ENCODE measurements at regions not wholly inside any gene's neighbourhood (a gene's known extent, or its start where the extent isn't known, plus 50 kb on each side); places are given as distances from the start of the nearest gene placed in this dataset.

- no peaks in the 10 kb centered on the region for H3K27me3 Mint-ChIP-seq (ENCODE audit: insufficient read depth, unreplicated experiment)
- H3K9me3 Mint-ChIP-seq (ENCODE audit: unreplicated experiment), result peaks cover 38% of the 10 kb centered on the region
- intact Hi-C loops (cut with micrococcal nuclease), result no loop called here
- DNase-seq (ENCODE audit: unreplicated experiment), result no peak
- H3K27ac Mint-ChIP-seq (ENCODE audit: low read depth, unreplicated experiment), result no peak overlapping the region
- CTCF ChIA-PET, result no interaction called here
- POLR2A ChIA-PET, result no interaction called here
- BruUV-seq (replicated peaks), result no TSS peak
- no peaks in the 10 kb centered on the region for H3K36me3 Mint-ChIP-seq (ENCODE audit: insufficient read depth, unreplicated experiment)
- TF ChIP-seq, protein P1, sequence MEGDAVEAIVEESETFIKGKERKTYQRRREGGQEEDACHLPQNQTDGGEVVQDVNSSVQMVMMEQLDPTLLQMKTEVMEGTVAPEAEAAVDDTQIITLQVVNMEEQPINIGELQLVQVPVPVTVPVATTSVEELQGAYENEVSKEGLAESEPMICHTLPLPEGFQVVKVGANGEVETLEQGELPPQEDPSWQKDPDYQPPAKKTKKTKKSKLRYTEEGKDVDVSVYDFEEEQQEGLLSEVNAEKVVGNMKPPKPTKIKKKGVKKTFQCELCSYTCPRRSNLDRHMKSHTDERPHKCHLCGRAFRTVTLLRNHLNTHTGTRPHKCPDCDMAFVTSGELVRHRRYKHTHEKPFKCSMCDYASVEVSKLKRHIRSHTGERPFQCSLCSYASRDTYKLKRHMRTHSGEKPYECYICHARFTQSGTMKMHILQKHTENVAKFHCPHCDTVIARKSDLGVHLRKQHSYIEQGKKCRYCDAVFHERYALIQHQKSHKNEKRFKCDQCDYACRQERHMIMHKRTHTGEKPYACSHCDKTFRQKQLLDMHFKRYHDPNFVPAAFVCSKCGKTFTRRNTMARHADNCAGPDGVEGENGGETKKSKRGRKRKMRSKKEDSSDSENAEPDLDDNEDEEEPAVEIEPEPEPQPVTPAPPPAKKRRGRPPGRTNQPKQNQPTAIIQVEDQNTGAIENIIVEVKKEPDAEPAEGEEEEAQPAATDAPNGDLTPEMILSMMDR (IDR thresholded peaks at IDR 0.05; ENCODE audit: unreplicated experiment), result no peak
- H3K4me1 Mint-ChIP-seq (ENCODE audit: insufficient read depth, unreplicated experiment), result no peaks in the 10 kb centered on the region
- H3K4me3 Mint-ChIP-seq (ENCODE audit: unreplicated experiment), result no peak overlapping the region
Measured at GRCh38 chr17:33498069-33498468, 205.0 kb upstream of the ASIC2 start.

DNA sequence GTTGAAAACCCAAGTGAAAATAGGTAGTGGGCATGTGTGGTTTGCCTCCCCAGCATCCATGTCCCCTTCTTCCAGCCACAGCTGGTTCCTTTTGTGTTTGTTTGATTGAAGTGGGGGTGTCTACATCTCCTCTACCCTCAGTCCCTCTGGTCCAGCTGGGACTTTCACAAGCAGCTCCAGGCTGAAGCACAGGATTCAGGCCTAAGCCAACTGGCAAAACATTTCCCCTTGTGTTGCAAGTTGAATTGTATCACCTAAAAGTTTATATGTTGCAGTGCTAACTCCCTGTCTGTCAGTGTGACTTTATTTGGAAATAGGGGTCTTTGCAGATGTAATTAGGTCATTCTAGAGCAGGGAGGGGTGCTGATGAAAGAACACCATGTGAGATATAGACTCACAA, 205.9 kb upstream of the ASIC2 start:
- Mint-ChIP-seq H3K4me1 (ENCODE audit: insufficient read depth, unreplicated experiment) (no peaks in the 10 kb centered on the region), H3K27me3 (ENCODE audit: insufficient read depth, unreplicated experiment) (no peaks in the 10 kb centered on the region), H3K36me3 (ENCODE audit: insufficient read depth, unreplicated experiment) (no peaks in the 10 kb centered on the region), H3K9me3 (ENCODE audit: unreplicated experiment) (peaks cover 31% of the 10 kb centered on the region), H3K4me3 (ENCODE audit: unreplicated experiment) (no peak overlapping the region), H3K27ac (ENCODE audit: low read depth, unreplicated experiment) (no peak overlapping the region)
- DNase-seq (ENCODE audit: unreplicated experiment), result no peak
- TF ChIP-seq, protein P1 (IDR thresholded peaks at IDR 0.05; ENCODE audit: unreplicated experiment), result no peak
- intact Hi-C loops (cut with micrococcal nuclease), result no loop called here
- ChIA-PET POLR2A (no interaction called here), CTCF (no interaction called here)
- BruUV-seq (replicated peaks), result no TSS peak

DNA sequence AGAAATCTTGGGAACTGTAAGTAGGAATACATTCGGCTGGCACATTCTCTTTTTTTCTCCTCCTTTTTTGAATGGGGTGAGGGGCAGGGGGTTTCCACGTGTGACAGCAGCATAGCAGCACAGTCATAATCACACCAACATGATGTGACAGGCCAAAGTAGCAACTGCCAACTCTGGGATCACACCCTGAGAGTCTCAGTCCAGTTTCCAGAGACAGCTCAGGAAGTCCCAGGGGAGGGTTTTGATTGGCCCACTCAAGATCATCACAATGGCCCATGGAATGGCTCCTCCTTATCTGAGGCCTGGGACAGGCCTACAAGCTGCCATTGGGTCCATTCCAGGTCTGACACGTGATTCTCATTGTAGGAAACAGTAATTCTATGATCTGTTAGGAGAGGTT, 207.1 kb upstream of the ASIC2 start:
- H3K27me3 Mint-ChIP-seq (ENCODE audit: insufficient read depth, unreplicated experiment), result no peaks in the 10 kb centered on the region
- peaks cover 34% of the 10 kb centered on the region for H3K9me3 Mint-ChIP-seq (ENCODE audit: unreplicated experiment)
- CTCF ChIA-PET, result interaction anchor here (0.5 kb wide), 2 partner anchors 21 to 97 kb away, joined by 3 read pairs; no protein-coding TSS in a partner anchor
- H3K36me3 Mint-ChIP-seq (ENCODE audit: insufficient read depth, unreplicated experiment), result no peaks in the 10 kb centered on the region
- DNase-seq (ENCODE audit: unreplicated experiment), result no peak
- H3K4me1 Mint-ChIP-seq (ENCODE audit: insufficient read depth, unreplicated experiment), result no peaks in the 10 kb centered on the region
- no peak overlapping the region for H3K4me3 Mint-ChIP-seq (ENCODE audit: unreplicated experiment)
- TF ChIP-seq, protein P1 (IDR thresholded peaks at IDR 0.05; ENCODE audit: unreplicated experiment), result no peak
- intact Hi-C loops (cut with micrococcal nuclease), result no loop called here
- no peak overlapping the region for H3K27ac Mint-ChIP-seq (ENCODE audit: low read depth, unreplicated experiment)
- BruUV-seq (replicated peaks), result no TSS peak
- POLR2A ChIA-PET, result no interaction called here

DNA sequence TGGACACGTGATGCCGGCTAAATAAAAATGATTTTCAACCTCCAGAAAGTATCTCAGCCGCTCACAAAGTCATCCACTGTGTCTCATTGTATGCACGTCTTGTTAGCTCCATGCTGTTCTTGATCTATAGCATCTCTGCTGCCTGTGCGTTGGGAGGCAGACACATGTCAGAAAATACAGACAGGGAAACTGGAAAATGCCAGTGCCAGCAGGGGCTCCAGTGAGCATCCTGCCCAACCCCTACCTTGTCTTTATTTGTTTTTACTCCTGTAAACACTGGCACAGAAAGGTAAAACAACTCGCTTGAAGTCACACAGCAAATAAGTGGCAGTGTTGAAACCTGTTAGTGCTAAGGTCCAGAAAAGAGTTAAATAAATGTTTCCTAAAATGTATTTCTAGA, 208.1 kb upstream of the ASIC2 start:
- Mint-ChIP-seq H3K36me3 (ENCODE audit: insufficient read depth, unreplicated experiment) (no peaks in the 10 kb centered on the region), H3K27ac (ENCODE audit: low read depth, unreplicated experiment) (no peak overlapping the region), H3K4me3 (ENCODE audit: unreplicated experiment) (no peak overlapping the region), H3K9me3 (ENCODE audit: unreplicated experiment) (peaks cover 42% of the 10 kb centered on the region), H3K27me3 (ENCODE audit: insufficient read depth, unreplicated experiment) (no peaks in the 10 kb centered on the region), H3K4me1 (ENCODE audit: insufficient read depth, unreplicated experiment) (no peaks in the 10 kb centered on the region)
- intact Hi-C loops (cut with micrococcal nuclease), result no loop called here
- ChIA-PET CTCF (no interaction called here), POLR2A (no interaction called here)
- no peak for DNase-seq (ENCODE audit: unreplicated experiment)
- BruUV-seq (replicated peaks), result no TSS peak
- TF ChIP-seq, protein P1 (IDR thresholded peaks at IDR 0.05; ENCODE audit: unreplicated experiment), result no peak

Measured in MCF 10A (cell line).